GM19455 (cell line): ENCODE measurements at regions not wholly inside any gene's neighbourhood (a gene's known extent, or its start where the extent isn't known, plus 50 kb on each side); places are given as distances from the start of the nearest gene placed in this dataset.
"Not testable (repeated sequence)": the region's sequence is repeated elsewhere in the genome, so short reads cannot be mapped to it uniquely, and the experiment has no call there.

Experiments
- ATAC-seq: cut with Tn5 transposase; IDR thresholded peaks from one replicate; pipeline ENCODE4 v1.9.1; 2021; ENCODE audit not compliant: unreplicated experiment

- ATAC-seq: no peak
Measured at GRCh38 chr13:89153941-89154340, 1482.8 kb downstream of the SLITRK5 start.

GRCh38 chr13:89163096-89163495 is 1491.9 kb downstream of the SLITRK5 start:
- ATAC-seq: no peak

GRCh38 chr13:89165685-89166084 is 1494.5 kb downstream of the SLITRK5 start:
- ATAC-seq: no peak

- ATAC-seq: no peak
Measured at GRCh38 chr13:89169951-89170350, 1498.8 kb downstream of the SLITRK5 start.

- no peak for ATAC-seq
Measured at GRCh38 chr13:89181041-89181440, 1509.9 kb downstream of the SLITRK5 start.

- no peak for ATAC-seq
Measured at GRCh38 chr13:89199138-89199537, 1528.0 kb downstream of the SLITRK5 start.

GRCh38 chr13:89204435-89204834 is 1533.3 kb downstream of the SLITRK5 start:
- ATAC-seq: no peak

GRCh38 chr13:89205856-89206520 is 1534.8 kb downstream of the SLITRK5 start:
- ATAC-seq: no peak

- ATAC-seq: no peak
Measured at GRCh38 chr13:89212186-89212585, 1541.0 kb downstream of the SLITRK5 start.

- ATAC-seq: no peak
Measured at GRCh38 chr13:89214185-89214584, 1543.0 kb downstream of the SLITRK5 start.

- not testable (repeated sequence) for ATAC-seq
Measured at GRCh38 chr13:89215319-89215718, 1544.1 kb downstream of the SLITRK5 start.

GRCh38 chr13:89217813-89218212 is 1546.6 kb downstream of the SLITRK5 start:
- no peak for ATAC-seq

GRCh38 chr13:89221557-89222158 is 1550.5 kb downstream of the SLITRK5 start:
- ATAC-seq: no peak

GRCh38 chr13:89227356-89227755 is 1556.2 kb downstream of the SLITRK5 start:
- no peak for ATAC-seq

GRCh38 chr13:89238496-89238895 is 1567.3 kb downstream of the SLITRK5 start:
- ATAC-seq: no peak

GRCh38 chr13:89239361-89240127 is 1568.4 kb downstream of the SLITRK5 start:
- no peak for ATAC-seq

GRCh38 chr13:89255844-89256406 is 1584.8 kb downstream of the SLITRK5 start:
- ATAC-seq: no peak

- no peak for ATAC-seq
Measured at GRCh38 chr13:89267734-89268133, 1596.6 kb downstream of the SLITRK5 start.

- no peak for ATAC-seq
Measured at GRCh38 chr13:89269737-89270136, 1598.6 kb downstream of the SLITRK5 start.

GRCh38 chr13:89270736-89271135 is 1599.6 kb downstream of the SLITRK5 start:
- ATAC-seq: no peak

GRCh38 chr13:89279374-89279773 is 1608.2 kb downstream of the SLITRK5 start:
- ATAC-seq: no peak

GRCh38 chr13:89281331-89281730 is 1610.2 kb downstream of the SLITRK5 start:
- no peak for ATAC-seq
